ENCODE measurements at regions not wholly inside any gene's neighbourhood (a gene's known extent, or its start where the extent isn't known, plus 50 kb on each side); places are given as distances from the start of the nearest gene placed in this dataset.

GRCh38 chr14:85415015-85415712 is 114.8 kb upstream of the FLRT2 start:
- TF ChIP-seq POLR2A (IDR thresholded peaks at IDR 0.05) (no peak), POLR2AphosphoS5 (IDR thresholded peaks at IDR 0.05) (peak in 1 of 3 donors; percentile 79), EP300 (IDR thresholded peaks at IDR 0.05) (no peak)
- TF ChIP-seq, protein P1, sequence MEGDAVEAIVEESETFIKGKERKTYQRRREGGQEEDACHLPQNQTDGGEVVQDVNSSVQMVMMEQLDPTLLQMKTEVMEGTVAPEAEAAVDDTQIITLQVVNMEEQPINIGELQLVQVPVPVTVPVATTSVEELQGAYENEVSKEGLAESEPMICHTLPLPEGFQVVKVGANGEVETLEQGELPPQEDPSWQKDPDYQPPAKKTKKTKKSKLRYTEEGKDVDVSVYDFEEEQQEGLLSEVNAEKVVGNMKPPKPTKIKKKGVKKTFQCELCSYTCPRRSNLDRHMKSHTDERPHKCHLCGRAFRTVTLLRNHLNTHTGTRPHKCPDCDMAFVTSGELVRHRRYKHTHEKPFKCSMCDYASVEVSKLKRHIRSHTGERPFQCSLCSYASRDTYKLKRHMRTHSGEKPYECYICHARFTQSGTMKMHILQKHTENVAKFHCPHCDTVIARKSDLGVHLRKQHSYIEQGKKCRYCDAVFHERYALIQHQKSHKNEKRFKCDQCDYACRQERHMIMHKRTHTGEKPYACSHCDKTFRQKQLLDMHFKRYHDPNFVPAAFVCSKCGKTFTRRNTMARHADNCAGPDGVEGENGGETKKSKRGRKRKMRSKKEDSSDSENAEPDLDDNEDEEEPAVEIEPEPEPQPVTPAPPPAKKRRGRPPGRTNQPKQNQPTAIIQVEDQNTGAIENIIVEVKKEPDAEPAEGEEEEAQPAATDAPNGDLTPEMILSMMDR (IDR thresholded peaks at IDR 0.05): peak in 1 of 2 donors; percentile 59
